GM18951 (cell line): ENCODE measurements at regions not wholly inside any gene's neighbourhood (a gene's known extent, or its start where the extent isn't known, plus 50 kb on each side); places are given as distances from the start of the nearest gene placed in this dataset.
"Not testable (repeated sequence)": the region's sequence is repeated elsewhere in the genome, so short reads cannot be mapped to it uniquely, and the experiment has no call there.

ENCODE experiments used
- POLR2A ChIP-seq: IDR thresholded peaks from 4 replicates; pipeline ENCODE4 v1.6.1; 2011; ENCODE audit warnings: mild to moderate bottlenecking; ENCODE audit not compliant: insufficient read length, insufficient read depth; ENCODE audit errors: extremely low read depth
- in situ Hi-C: fragments of 300-500 bp; cut with MboI; formaldehyde crosslinking; loops from one replicate; pipeline ENCODE4 v1.12.0; 2022; ENCODE audit warnings: low sequenced_read_pairs, mixed read lengths, inconsistent platforms; ENCODE audit not compliant: unreplicated experiment

DNA sequence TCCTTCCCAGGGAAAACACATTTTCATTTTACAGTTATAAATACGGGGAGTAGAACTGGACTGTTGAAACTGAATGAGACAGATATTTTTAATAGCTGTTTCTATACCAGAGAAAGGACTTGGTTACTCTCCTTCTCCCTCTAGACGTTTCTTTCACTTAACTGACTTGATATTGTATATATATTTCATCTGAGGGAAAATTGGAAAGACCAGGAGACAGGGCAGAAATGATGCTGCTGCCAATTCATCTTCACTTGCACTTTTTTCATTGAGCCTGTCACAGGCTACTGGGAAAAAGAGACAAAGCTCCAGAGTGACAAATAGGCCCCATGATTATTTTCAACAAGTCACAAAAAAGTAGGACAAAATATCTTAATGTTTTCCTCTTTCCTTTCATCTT lies 636.0 kb upstream of the TPK1 start:
- no peak for TF ChIP-seq POLR2A
- in situ Hi-C loops: no loop called here

DNA sequence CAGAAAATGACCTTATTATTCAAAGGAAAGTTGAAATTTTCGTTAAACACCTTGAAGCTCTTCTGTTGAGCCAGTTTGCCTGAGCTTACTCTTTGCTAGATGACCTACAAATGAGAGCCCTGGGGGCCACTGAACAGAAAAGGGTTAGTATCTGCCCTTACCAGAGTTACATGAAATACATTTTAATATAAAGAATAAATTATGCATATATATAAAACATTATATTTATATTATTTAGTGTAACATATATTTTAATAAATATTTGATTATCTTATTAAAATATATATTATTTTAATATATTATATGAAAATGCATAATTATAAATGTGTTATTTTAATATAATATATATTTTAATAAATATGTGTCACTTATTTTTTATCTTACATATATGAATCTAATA lies 628.4 kb upstream of the TPK1 start:
- no peak for TF ChIP-seq POLR2A
- in situ Hi-C loops: no loop called here

- in situ Hi-C loops: no loop called here
- TF ChIP-seq POLR2A: no peak
These were observed 626.6 kb upstream of the TPK1 start for GRCh38 chr7:145462463-145462862.

DNA sequence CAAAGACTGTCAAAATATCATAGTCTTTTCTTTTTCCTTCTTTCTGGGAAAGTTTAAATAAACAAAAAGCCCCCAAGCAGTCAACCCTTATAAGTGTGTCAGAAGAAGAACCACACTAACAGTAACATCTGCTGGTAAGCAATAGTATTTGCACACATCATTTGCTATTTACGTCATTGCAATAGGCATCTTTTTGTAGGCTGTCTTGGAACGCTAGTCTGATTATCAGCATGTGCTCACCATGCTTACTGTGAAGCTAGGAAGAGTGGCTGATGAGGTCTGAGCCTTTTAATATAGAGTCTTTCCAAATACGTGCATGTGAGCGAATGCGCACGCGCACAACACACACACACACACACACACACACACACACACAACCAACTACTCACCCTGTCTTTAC lies 599.0 kb upstream of the TPK1 start:
- in situ Hi-C loops: no loop called here
- no peak for TF ChIP-seq POLR2A

- in situ Hi-C loops: no loop called here
- TF ChIP-seq POLR2A: no peak
These were observed 596.0 kb upstream of the TPK1 start for GRCh38 chr7:145431834-145432233.

DNA sequence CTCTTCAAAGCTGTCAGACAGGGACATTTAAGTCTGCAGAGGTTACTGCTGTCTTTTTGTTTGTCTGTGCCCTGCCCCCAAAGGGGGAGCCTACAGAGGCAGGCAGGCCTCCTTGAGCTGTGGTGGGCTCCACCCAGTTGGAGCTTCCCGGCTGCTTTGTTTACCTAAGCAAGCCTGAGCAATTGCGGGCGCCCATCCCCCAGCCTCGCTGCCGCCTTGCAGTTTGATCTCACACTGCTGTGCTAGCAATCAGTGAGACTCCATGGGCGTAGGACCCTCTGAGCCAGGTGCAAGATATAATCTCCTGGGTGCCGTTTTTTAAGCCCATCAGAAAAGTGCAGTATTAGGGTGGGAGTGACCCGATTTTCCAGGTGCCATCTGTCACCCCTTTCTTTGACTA lies 582.6 kb upstream of the TPK1 start:
- in situ Hi-C loops: not testable (repeated sequence)

DNA sequence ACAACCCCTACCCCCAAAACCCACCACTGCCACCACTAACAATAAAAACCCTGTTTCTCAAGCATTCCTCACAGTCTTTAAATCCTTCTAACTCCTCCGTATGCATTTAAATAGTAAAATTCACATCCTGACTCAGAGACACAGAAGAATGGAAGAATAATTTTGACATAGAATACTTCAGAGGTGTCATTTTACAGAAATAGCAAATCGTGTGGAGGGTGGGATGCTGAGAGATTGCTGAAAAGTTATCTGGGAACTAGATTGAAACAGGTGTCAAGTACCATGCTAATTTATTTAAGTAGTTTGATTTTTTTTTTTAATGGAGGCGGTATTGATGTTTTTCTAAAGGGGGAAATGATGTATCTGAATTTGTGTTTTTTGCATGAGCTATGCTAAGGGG lies 575.2 kb upstream of the TPK1 start:
- in situ Hi-C loops: no loop called here
- TF ChIP-seq POLR2A: no peak

- no peak for TF ChIP-seq POLR2A
- in situ Hi-C loops: no loop called here
These were observed 562.9 kb upstream of the TPK1 start for GRCh38 chr7:145398758-145399157.

DNA sequence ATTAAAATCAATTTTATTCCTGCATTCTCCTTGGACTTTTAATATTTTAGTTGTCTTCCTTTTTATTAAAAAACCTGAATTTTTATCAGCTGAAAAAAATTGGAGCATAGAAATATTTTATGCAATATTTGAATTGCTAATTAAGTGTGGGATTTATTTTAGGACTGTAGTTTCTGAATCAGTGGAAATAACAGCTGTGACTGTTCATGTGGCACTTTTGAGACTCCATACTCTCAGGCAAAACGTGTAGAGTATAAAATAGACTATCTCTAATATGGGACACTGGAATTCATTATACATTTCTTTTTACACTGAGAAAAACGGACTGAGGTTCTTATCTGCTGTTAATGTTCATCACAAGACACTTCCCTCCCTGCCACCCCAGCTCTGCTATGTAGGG lies 558.3 kb upstream of the TPK1 start:
- no peak for TF ChIP-seq POLR2A
- in situ Hi-C loops: no loop called here

GRCh38 chr7:145382762-145383161 lies 546.9 kb upstream of the TPK1 start:
- in situ Hi-C loops: no loop called here
- TF ChIP-seq POLR2A: no peak

DNA sequence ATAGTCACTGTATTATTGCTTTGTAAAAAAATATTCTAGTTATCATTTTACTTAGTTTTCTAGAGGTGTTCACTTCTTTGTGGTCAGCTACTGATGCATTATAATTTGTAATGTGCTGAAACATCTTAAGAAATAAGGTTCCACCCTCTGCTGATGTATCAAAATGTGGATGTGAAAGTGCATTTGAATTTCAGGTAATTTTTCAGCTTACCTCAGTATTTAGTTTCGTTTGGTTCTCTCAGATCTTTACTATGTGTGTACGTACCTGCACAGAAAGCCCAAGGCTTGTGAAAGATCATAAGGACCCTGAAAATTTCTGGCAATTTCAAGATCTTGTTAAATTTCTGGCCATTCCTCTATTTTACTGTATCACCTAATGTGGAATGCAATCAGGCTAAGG lies 542.3 kb upstream of the TPK1 start:
- in situ Hi-C loops: no loop called here

DNA sequence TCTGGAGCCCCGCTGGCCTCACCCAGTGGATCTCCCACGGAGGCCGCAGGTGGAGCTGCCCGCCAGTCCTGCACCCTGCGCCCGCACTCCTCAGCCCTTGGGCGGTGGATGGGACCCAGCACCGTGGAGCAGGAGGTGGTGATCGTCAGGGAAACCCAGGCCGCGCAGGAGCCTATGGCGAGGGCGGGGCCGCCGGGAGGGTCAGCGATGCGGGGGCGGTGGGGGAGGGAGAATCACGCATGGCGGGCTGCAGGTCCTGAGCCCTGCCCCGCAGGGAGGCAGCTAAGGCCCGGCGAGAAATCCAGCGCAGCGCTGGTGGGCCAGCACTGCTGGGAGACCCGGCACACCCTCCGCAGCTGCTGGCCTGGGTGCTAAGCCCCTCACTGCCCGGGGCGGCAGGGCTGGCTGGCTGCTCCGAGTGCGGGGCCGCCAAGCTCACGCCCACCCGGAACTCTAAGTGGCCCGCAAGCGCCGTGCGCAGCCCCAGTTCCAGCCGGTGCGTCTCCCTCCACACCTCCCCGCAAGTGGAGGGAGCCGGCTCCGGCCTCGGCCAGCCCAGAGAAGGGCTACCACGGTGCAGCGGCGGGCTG lies 524.8 kb upstream of the TPK1 start:
- in situ Hi-C loops: no loop called here
- no peak for TF ChIP-seq POLR2A

More for the DNA sequence above, 542.3 kb upstream of the TPK1 start:
- TF ChIP-seq POLR2A: no peak

GRCh38 chr7:145350334-145350733 lies 514.5 kb upstream of the TPK1 start:
- in situ Hi-C loops: no loop called here
- TF ChIP-seq POLR2A: no peak

GRCh38 chr7:145349452-145349851 lies 513.6 kb upstream of the TPK1 start:
- in situ Hi-C loops: not testable (repeated sequence)

- in situ Hi-C loops: no loop called here
- TF ChIP-seq POLR2A: no peak
These were observed 511.4 kb upstream of the TPK1 start for GRCh38 chr7:145347271-145347670.

DNA sequence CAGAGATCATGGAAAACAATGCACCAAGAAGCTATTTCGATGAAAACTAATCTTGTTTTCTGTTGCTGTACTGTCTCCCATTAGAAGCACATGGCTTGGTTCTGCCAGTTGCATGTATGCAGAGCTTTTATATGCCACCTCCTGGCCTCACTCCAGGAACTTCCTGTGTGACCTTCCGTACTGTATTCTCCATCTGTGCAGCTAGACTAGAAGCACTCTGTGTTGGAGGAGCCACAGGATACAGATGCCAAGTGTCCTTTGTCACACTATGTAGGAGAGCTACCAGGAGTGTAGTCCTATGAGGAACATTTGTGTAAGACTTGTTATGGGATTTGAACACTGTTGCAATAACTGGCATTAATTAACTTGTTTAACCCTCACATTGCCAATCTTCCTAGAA lies 503.5 kb upstream of the TPK1 start:
- no peak for TF ChIP-seq POLR2A
- in situ Hi-C loops: no loop called here

- no peak for TF ChIP-seq POLR2A
- in situ Hi-C loops: no loop called here
These were observed 495.7 kb upstream of the TPK1 start for GRCh38 chr7:145331522-145331921.
